Left lung (tissue), 4 donors: ENCODE measurements at regions not wholly inside any gene's neighbourhood (a gene's known extent, or its start where the extent isn't known, plus 50 kb on each side); places are given as distances from the start of the nearest gene placed in this dataset.
A peak's percentile ranks its signal among the peaks of the same experiment; 100 is the strongest.

Source experiments
- ATAC-seq: fragments of 200-7000 bp; cut with Tn5 transposase; one replicate; pipeline ENCODE4 v1.9.1; 2020; ENCODE audit warnings: moderate library complexity
- DNase-seq, 4 donors: peaks; one replicate each; pipeline ENCODE4 v3.0.0-alpha.2; 2013 to 2020
- H3K27ac ChIP-seq, 2 donors: fragments of 200-600 bp; sonication (generic) in 1 of 2; one replicate each; pipeline versions ENCODE4 v1.5.0 to v1.8.0; 2020 to 2021
- H3K27me3 ChIP-seq, 2 donors: fragments of 200-600 bp; sonication (generic) in 1 of 2; one replicate each; pipeline versions ENCODE4 v1.5.0 to v1.8.0; 2020 to 2021
- H3K36me3 ChIP-seq, 2 donors: fragments of 200-600 bp; sonication (generic) in 1 of 2; one replicate each; pipeline versions ENCODE4 v1.5.0 to v1.8.0; 2020 to 2021
- H3K4me1 ChIP-seq, 2 donors: fragments of 200-600 bp; one replicate each; pipeline ENCODE4 v1.8.0; 2021
- H3K4me3 ChIP-seq, 2 donors: fragments of 200-600 bp; sonication (generic) in 1 of 2; one replicate each; pipeline versions ENCODE4 v1.5.0 to v1.8.0; 2020 to 2021; ENCODE audit warnings: mild to moderate bottlenecking in 1 of 2
- H3K9me3 ChIP-seq, 2 donors: fragments of 200-600 bp; sonication (generic) in 1 of 2; one replicate each; pipeline versions ENCODE4 v1.5.0 to v1.8.0; 2020 to 2021
- CTCF ChIP-seq, 2 donors: fragments of 200-600 bp; sonication (generic) in 1 of 2; IDR thresholded peaks; one replicate each; pipeline versions ENCODE4 v1.5.0 to v1.8.0; 2021; ENCODE audit warnings: antibody characterized with exemption in 2 of 2
- intact Hi-C, 2 donors: fragments of 100-400 bp; cut with DNase I; formaldehyde crosslinking; loops; one replicate each; pipeline versions ENCODE4 v1.11.2 to v1.14.2; 2022
- donor health status: DM: no; HTN: yes; CAD: no.
- donor health status: DM: no; HTN: no; CAD: no.

- H3K4me1 ChIP-seq: no peaks in the 10 kb centered on the region
- no peak for ATAC-seq
These were observed 225.9 kb upstream of the TMEM72 start for GRCh38 chr10:44685220-44685619.

GRCh38 chr10:44685747-44686146 lies 225.4 kb upstream of the TMEM72 start:
- DNase-seq (no peak), ATAC-seq (no peak)
- Histone ChIP-seq H3K4me1 (no peaks in the 10 kb centered on the region), H3K27ac (no peak overlapping the region), H3K4me3 (no peak overlapping the region), H3K27me3 (no peaks in the 10 kb centered on the region), H3K9me3 (no peaks in the 10 kb centered on the region), H3K36me3 (no peaks in the 10 kb centered on the region)
- TF ChIP-seq CTCF (IDR thresholded peaks at IDR 0.05): no peak
- intact Hi-C loops: no loop called here

More at GRCh38 chr10:44685220-44685619, 225.9 kb upstream of the TMEM72 start:
- DNase-seq: no peak
- H3K27me3 ChIP-seq: no peaks in the 10 kb centered on the region
- no peak for TF ChIP-seq CTCF (IDR thresholded peaks at IDR 0.05)
- no peaks in the 10 kb centered on the region for H3K36me3 ChIP-seq
- no peak overlapping the region for H3K27ac ChIP-seq
- H3K4me3 ChIP-seq: no peak overlapping the region
- no peaks in the 10 kb centered on the region for H3K9me3 ChIP-seq
- intact Hi-C loops: no loop called here

- no peak for TF ChIP-seq CTCF (IDR thresholded peaks at IDR 0.05)
- H3K4me1 ChIP-seq: no peaks in the 10 kb centered on the region
- no peak for ATAC-seq
- intact Hi-C loops: no loop called here
- H3K27me3 ChIP-seq: no peaks in the 10 kb centered on the region
- no peaks in the 10 kb centered on the region for H3K9me3 ChIP-seq
- no peaks in the 10 kb centered on the region for H3K36me3 ChIP-seq
- H3K4me3 ChIP-seq: no peak overlapping the region
- no peak overlapping the region for H3K27ac ChIP-seq
- DNase-seq: no peak
These were observed 221.8 kb upstream of the TMEM72 start for GRCh38 chr10:44689368-44689767.

GRCh38 chr10:44696496-44696895 lies 214.6 kb upstream of the TMEM72 start:
- TF ChIP-seq CTCF (IDR thresholded peaks at IDR 0.05): no peak
- Histone ChIP-seq H3K36me3 (no peaks in the 10 kb centered on the region), H3K4me1 (no peaks in the 10 kb centered on the region), H3K27ac (peak overlapping the region in 1 of 2 donors; percentile 33), H3K27me3 (no peaks in the 10 kb centered on the region), H3K4me3 (no peak overlapping the region), H3K9me3 (peaks cover 0 to 5% of the 10 kb centered on the region in 2 donors)
- ATAC-seq (peak; percentile 49), DNase-seq (peak in 1 of 4 donors; percentile 8)
- intact Hi-C loops: no loop called here

- ATAC-seq (no peak), DNase-seq (peak in 1 of 4 donors; percentile 12)
- Histone ChIP-seq H3K27ac (peak overlapping the region in 1 of 2 donors; percentile 33), H3K9me3 (peaks cover 0 to 11% of the 10 kb centered on the region in 2 donors), H3K4me3 (no peak overlapping the region), H3K36me3 (no peaks in the 10 kb centered on the region), H3K27me3 (no peaks in the 10 kb centered on the region), H3K4me1 (no peaks in the 10 kb centered on the region)
- intact Hi-C loops: no loop called here
- TF ChIP-seq CTCF (IDR thresholded peaks at IDR 0.05): no peak
These were observed 214.0 kb upstream of the TMEM72 start for GRCh38 chr10:44697116-44697515.
